ENCODE measurements at regions not wholly inside any gene's neighbourhood (a gene's known extent, or its start where the extent isn't known, plus 50 kb on each side); places are given as distances from the start of the nearest gene placed in this dataset.

DNA sequence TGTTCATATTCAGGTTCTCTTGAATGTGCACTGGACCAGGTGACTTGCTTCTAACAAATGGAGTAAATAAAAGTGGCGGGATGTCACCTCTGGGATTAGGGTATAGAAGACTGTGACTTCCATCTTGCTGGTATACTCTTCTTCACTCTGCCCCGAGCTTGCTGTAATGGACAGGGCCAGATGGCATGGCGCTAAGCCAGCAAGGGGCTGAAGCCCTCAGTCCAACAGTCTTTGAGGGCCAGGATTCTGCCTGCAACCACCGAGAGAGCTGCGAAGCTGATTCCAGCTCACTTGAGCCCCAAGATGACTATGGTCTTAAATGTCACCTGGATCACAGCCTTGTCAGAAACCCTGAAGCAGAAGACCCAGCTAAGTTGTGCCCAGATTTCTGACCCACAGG lies 600.0 kb downstream of the FGF9 start:
- Histone ChIP-seq H2BK12ac (ENCODE audit: insufficient read length, low read depth, low read length) (no peak overlapping the region), H2AK5ac (ENCODE audit: insufficient read length, low read length) (no peak overlapping the region), H3K4me2 (ENCODE audit: insufficient read depth, insufficient read length, low read length) (no peak overlapping the region), H2BK120ac (ENCODE audit: low read depth, low read length, poor library complexity, severe bottlenecking) (no peak overlapping the region), H3K4me1 (ENCODE audit: insufficient read depth, low read length) (no peaks in the 10 kb centered on the region), H3K9ac (ENCODE audit: extremely low read depth, insufficient read length, low read length) (no peak overlapping the region), H4K5ac (ENCODE audit: insufficient read length, low read depth, low read length) (no peak overlapping the region), H3K14ac (ENCODE audit: insufficient read depth, low read length) (no peak overlapping the region), H3K18ac (ENCODE audit: insufficient read length, low read depth, low read length) (no peak overlapping the region), H3K23me2 (ENCODE audit: insufficient read length, low read depth, low read length, poor library complexity, severe bottlenecking) (no peaks in the 10 kb centered on the region), H3K79me1 (ENCODE audit: insufficient read depth, low read depth, low read length, poor library complexity, severe bottlenecking) (no peaks in the 10 kb centered on the region), H4K8ac (replicated peaks; ENCODE audit: insufficient read length, low read depth, low read length) (no peak overlapping the region), H2BK15ac (ENCODE audit: low read depth, low read length) (no peak overlapping the region), H3K79me2 (ENCODE audit: insufficient read depth, low read length) (no peaks in the 10 kb centered on the region), H3K27ac (ENCODE audit: insufficient read length, low read depth, low read length) (no peak overlapping the region), H3K56ac (ENCODE audit: insufficient read length, low read depth, low read length) (no peak overlapping the region), H4K20me1 (ENCODE audit: control insufficient read depth, insufficient read depth, insufficient read length) (no peaks in the 10 kb centered on the region), H3K23ac (ENCODE audit: insufficient read length, low read depth, low read length) (no peak overlapping the region), H3K27me3 (ENCODE audit: insufficient read depth, low read length) (no peaks in the 10 kb centered on the region), H2BK20ac (ENCODE audit: low read depth, low read length, poor library complexity, severe bottlenecking) (no peak overlapping the region), H2BK5ac (ENCODE audit: insufficient read length, low read length) (no peak overlapping the region), H2AFZ (ENCODE audit: low read length) (no peak overlapping the region), H3T11ph (ENCODE audit: low read length) (no peak overlapping the region), H3K9me3 (ENCODE audit: control insufficient read depth, low read depth, low read length) (no peaks in the 10 kb centered on the region), H4K91ac (ENCODE audit: insufficient read length, low read depth, low read length) (no peak overlapping the region), H3K4ac (ENCODE audit: low read depth, low read length) (no peak overlapping the region)
- H3K27ac Mint-ChIP-seq = no peak overlapping the region
- no CpG with 5 or more reads among the region's 5 CpGs for WGBS (ENCODE audit: extremely low coverage, insufficient read length, low lambda C conversion rate)
- H3K9me3 Mint-ChIP-seq = peaks cover 1 to 3% of the 10 kb centered on the region in 2 experiments; a peak in 2 of 5 replicates
- peaks cover 0 to 2% (median 0%) of the 10 kb centered on the region in 3 experiments; a peak in 2 of 7 replicates for H3K36me3 Mint-ChIP-seq (ENCODE audit: insufficient read depth in 1 of 3, low read depth in 3 of 3)
- DNase-seq = no peak
- no peaks in the 10 kb centered on the region; the same call in 1 of the 2 replicates for H3K27me3 Mint-ChIP-seq (ENCODE audit: low read depth)
- TF ChIP-seq, protein P1, sequence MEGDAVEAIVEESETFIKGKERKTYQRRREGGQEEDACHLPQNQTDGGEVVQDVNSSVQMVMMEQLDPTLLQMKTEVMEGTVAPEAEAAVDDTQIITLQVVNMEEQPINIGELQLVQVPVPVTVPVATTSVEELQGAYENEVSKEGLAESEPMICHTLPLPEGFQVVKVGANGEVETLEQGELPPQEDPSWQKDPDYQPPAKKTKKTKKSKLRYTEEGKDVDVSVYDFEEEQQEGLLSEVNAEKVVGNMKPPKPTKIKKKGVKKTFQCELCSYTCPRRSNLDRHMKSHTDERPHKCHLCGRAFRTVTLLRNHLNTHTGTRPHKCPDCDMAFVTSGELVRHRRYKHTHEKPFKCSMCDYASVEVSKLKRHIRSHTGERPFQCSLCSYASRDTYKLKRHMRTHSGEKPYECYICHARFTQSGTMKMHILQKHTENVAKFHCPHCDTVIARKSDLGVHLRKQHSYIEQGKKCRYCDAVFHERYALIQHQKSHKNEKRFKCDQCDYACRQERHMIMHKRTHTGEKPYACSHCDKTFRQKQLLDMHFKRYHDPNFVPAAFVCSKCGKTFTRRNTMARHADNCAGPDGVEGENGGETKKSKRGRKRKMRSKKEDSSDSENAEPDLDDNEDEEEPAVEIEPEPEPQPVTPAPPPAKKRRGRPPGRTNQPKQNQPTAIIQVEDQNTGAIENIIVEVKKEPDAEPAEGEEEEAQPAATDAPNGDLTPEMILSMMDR (conservative IDR thresholded peaks at IDR 0.05) = no peak
- H3K4me1 Mint-ChIP-seq = peaks cover 0 to 3% of the 10 kb centered on the region in 2 experiments; a peak in 1 of 4 replicates
- H3K4me3 Mint-ChIP-seq = no peak overlapping the region
